Stimulated activated CD4-positive, alpha-beta T cell treated with anti-CD3 and anti-CD28 coated beads, Interleukin-1b, Interleukin-23, amount 100 ng/mL, for 48 hours (primary cell): ENCODE measurements at regions not wholly inside any gene's neighbourhood (a gene's known extent, or its start where the extent isn't known, plus 50 kb on each side); places are given as distances from the start of the nearest gene placed in this dataset.
"Not testable (repeated sequence)": the region's sequence is repeated elsewhere in the genome, so short reads cannot be mapped to it uniquely, and the experiment has no call there.

Source experiments
- DNase-seq: peaks from one replicate; pipeline ENCODE4 v3.0.0-alpha.2; 2020

DNA sequence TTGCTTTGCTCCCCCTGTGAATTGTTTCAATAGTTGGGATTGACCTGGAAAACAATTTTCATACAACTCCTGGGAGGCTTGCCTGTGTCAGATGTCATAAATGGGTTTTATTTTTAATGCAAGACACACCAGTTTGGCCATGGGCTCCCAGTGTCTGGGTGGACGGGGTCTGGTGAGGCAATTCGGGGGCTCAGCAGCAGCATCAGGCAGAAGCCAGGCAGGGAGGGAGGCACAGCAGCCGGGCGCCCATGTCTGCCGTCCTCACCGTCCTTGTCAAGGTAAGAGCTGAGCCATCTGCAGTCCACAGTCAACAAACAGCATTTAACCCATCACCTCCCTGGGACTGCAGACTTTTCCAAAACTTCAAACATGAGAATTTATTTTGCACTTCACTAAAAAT is 150.6 kb downstream of the NPIPB11 start:
- DNase-seq, result not testable (repeated sequence)

GRCh38 chr16:29255496-29255796 is 151.1 kb downstream of the NPIPB11 start:
- DNase-seq, result not testable (repeated sequence)

GRCh38 chr16:29254676-29255495 is 151.6 kb downstream of the NPIPB11 start:
- no peak for DNase-seq

- DNase-seq, result not testable (repeated sequence)
Observed at GRCh38 chr16:29253716-29254590, 152.6 kb downstream of the NPIPB11 start.

- not testable (repeated sequence) for DNase-seq
Observed at GRCh38 chr16:29253066-29253590, 153.4 kb downstream of the NPIPB11 start.

GRCh38 chr16:29252311-29252710 is 154.2 kb downstream of the NPIPB11 start:
- DNase-seq, result not testable (repeated sequence)

DNA sequence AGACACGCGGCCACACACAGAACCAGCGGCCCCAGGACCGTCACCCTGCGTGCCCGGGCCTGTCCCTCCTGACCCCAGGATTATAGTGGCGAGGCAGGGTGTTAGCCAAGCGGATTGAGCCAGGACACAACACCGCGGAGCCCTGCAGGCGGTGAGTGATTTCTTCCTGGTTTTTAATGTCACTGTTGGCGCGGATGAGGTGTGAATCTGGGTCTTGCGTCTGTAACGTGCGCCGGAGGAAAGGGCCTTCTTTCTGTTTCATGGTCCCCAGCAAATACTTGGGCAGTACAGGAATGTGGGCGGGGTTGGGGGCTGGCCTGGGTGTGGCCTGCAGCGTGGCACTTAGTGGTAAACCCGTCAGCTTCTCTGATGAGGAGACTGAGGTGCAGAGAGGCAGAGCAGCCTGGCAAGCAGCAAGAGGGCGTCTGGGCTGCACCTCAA is 154.9 kb downstream of the NPIPB11 start:
- DNase-seq, result not testable (repeated sequence)

DNA sequence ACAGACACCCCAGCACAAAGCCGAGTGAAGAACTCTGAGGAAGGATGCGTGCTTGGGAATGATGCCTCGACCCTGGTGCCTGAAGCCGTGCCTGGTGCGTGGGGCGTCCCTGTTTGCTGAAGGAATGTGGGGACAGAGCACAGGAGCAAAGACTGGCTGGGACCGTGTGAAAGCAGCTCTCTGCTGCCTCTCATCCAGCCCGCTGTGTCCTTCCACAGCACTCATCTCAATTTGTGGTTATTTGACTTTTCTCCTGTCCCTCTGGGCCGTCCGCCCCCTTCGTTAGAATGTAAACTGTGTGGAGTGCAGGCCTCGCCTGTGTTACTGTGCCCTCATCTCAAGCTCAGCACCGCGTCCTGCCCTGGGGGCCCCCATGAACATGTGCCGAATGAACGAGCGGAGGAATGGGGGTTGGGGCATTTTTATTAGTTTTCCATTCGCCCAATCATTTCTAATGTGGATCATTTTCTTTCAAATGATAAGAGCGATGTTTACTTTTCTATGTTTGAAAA is 155.5 kb downstream of the NPIPB11 start:
- not testable (repeated sequence) for DNase-seq

DNA sequence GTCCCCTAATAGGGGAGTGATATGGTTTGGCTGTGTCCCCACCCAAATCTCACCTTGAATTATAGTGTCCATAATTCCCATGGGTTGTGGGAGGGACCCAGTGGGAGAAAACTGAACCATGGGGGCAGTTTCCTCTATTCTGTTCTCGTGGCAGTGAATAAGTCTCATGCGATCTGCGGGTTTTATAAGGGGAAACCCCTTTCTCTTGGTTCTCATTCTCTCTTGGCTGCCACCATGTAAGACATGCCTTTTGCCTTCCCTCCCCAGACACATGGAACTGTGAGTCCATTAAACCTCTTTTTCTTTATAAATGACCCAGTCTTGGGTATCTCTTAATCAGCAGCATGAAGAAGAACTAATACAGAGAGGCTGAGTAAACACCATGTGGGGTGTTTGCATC is 156.0 kb downstream of the NPIPB11 start:
- not testable (repeated sequence) for DNase-seq

- DNase-seq, result not testable (repeated sequence)
Observed at GRCh38 chr16:29248940-29249318, 157.6 kb downstream of the NPIPB11 start.

GRCh38 chr16:29248306-29248939 is 158.1 kb downstream of the NPIPB11 start:
- DNase-seq, result not testable (repeated sequence)

- not testable (repeated sequence) for DNase-seq
Observed at GRCh38 chr16:29246091-29246490, 160.4 kb downstream of the NPIPB11 start.

DNA sequence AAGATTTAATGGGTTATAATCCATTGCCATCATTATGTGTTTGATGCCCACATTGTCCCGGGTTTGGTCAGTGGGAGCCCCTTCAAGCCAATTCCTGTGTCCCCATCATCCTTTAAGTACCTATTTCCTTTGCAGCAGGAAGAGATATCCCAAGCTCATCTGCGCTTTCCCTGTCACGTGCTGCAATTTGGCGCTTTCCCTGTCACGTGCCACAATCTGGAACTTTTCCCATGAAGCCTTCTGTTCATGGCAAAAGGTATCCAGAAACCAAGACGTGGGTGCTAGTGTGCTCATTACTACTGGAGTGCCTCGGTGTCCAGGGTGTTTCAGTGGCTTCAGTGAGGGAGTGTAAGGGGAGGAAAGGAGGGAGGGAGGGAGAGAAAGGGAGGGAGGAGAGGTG is 168.5 kb downstream of the NPIPB11 start:
- DNase-seq, result no peak

DNA sequence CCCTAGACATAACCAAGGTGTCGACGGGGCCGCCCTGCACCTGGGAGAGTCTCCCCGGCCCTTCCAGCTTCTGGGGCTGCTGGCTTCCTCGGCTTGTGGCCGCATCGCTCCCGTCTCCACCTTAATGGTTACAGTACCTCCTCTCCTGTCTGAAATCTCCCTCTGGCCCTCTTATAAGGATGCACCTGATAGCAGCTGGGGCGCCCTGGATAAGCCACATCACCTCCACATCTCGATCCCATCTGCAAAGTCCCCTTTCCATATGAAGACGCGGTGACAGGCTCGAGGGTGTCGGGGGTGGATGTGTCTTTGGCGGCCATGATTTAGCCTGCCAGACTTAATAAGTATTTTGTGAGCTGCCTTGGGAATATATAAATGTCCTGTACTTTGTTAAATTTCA is 169.0 kb downstream of the NPIPB11 start:
- DNase-seq, result not testable (repeated sequence)

- not testable (repeated sequence) for DNase-seq
Observed at GRCh38 chr16:29237023-29237422, 169.5 kb downstream of the NPIPB11 start.

- DNase-seq, result not testable (repeated sequence)
Observed at GRCh38 chr16:29235836-29236370, 170.6 kb downstream of the NPIPB11 start.

DNA sequence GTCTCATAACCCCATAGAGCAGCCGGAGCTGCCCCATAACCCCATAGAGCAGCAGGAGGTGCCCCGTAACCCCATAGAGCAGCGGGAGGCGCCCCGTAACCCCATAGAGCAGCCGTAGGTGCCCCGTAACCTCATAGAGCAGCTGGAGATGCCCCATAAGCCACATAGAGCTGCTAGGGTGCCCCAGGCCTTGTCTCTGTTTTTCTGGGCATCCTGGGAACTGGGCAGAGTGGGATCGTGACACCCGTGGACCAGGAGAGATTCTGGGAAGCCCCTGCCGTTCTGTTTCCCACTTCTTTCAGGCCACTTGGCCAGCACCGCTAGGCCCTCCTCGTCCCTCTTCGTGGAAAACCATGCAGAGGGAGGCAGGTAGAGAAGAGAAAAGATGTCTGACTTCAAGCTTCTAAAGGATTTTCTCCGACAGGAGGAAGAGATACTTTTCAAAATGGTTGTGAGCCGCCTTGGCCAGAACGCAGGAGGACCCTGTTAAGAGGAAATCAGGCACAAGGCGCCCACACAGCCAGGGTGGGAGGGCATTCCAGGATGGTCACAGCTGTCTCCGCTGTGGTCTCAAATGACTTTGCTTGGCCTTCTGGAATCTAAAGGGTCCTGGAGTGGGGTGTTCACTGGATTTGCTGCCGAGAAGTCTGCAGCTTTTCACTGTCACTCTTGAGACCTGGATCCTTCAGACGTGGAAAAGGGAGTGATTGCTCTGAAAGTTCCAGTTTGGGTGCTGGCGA is 171.8 kb downstream of the NPIPB11 start:
- DNase-seq, result not testable (repeated sequence)

GRCh38 chr16:29233705-29234404 is 172.7 kb downstream of the NPIPB11 start:
- not testable (repeated sequence) for DNase-seq

DNA sequence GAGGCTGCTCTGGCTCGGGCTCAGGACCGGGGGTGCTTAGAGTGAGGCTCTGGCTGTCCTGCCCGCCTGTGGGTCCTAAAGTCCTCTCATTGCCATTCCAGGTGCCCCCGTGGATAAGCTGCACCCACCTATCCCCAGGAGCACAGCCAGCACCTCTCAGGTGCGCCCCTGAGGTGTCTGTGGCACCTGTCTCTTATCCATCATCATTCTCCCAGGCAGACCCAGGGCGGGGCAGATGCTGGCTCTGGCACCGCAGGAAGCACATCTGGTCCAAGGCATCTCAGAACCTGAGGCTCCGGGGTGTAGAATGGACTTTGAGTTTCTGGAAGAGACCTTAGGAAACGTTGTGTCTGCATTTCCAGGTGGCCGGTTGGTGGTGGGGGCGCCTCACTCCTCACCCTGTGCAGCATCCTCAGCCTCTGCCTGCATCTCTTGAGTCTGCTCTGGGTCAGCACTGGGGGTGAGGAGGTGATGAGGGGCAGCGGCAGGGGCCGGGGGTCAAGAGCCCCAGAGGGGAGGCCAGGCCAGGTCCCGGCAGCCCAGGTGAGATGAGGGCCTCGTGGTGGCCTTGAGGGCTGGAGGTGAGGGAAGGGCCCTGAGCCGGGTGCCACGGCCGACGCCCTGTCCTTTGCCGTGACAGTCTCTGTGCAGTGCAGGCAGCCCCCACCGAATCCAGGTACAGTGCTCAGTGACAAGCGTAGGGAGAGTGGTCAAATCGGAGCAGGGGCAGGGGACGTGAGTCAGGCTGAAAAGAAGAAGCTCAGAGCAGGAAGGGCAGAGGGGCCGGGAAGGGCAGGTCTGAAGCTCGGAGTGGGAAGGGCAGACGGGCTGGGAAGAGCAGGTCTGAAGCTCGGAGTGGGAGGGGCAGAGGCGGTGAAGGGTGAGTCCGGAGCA is 173.5 kb downstream of the NPIPB11 start:
- DNase-seq, result no peak

DNA sequence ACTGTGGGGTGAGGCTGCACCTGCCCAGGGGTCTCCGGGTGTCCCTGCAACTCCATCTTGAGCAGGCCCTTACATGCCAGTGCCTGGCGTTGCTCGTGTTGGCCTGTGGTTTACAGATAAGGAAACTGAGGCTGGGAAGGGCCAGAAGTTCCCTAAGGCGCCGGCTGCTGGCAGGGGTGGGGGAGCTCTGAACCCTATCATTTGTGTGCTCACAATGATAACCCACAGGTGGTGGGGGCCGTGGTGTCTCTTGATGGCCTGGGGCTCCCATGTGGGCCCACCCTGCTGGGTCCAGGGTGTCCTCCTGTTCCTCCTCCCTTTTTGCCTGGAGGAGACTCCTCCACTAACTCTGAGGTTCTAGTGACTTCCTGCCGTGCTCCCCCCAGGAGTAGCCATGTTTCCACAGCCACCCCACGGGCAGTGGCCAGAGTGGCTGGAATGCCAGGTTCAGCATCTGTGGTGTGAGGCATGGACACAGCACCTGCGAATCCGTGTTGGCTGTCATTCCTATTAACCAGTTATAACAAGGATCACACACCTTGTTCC is 174.3 kb downstream of the NPIPB11 start:
- not testable (repeated sequence) for DNase-seq
